ENCODE measurements at regions not wholly inside any gene's neighbourhood (a gene's known extent, or its start where the extent isn't known, plus 50 kb on each side); places are given as distances from the start of the nearest gene placed in this dataset.

DNA sequence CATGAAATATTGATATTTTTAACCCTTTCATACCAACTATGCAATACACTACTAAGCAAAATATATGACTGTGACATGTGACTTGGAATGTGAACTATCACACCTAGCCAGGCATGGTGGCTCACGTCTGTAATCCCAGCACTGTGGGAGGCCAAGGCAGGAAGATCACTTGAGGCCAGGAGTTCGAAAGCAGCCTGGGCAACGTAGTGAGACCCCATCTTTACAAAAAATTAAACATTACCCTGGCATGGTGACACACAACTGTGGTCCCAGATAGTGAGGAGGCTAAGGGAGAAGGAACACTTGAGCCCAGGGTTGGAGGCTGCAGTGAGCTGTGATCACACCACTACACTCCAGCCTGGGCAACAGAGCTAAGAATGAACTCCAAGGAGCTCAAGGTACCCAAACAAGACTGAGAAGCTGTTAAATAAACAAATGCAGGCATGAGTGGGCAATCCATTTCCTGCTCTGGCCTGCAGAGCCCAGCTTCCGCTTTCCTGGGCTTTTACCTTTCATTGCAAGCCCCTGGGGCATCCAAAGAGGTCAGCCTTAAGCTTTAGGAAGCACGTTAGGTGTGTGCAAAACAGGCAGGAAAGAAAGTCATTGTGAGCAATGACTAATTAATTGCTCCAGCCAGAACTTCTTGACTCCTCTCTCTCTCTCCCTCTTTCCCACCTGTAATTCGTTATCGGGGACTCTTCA lies 162.1 kb upstream of the FOXK1 start:
- ChIA-PET CTCF (ENCODE audit: low intra/inter-chr PET ratio, low total read pairs) (no interaction called here), POLR2A (no interaction called here)
- intact Hi-C loops (cut with micrococcal nuclease; ENCODE audit: unreplicated experiment) (no loop called here), in situ Hi-C loops (cut with HindIII; ENCODE audit: extremely low pct_ligation_motif_present, low pct_unique_long_range_greater_than_20kb) (no loop called here)
- H3K9ac ChIP-seq (ENCODE audit: insufficient read depth, low read depth, low read length) = no peak overlapping the region
- no peaks in the 10 kb centered on the region for H4K20me1 ChIP-seq (ENCODE audit: insufficient read depth, low read length)
- no peak overlapping the region for H3K4me3 ChIP-seq (replicated peaks in 1 of 3; ENCODE audit: insufficient read depth in 1 of 3, low read depth in 2 of 3, low read length in 3 of 3)
- no peaks in the 10 kb centered on the region for H3K9me3 ChIP-seq (ENCODE audit: low read length)
- H3K27me3 ChIP-seq (ENCODE audit: control insufficient read depth in 1 of 2, insufficient read depth in 2 of 2, low read length in 2 of 2) = peaks cover 0 to 3% of the 10 kb centered on the region in 2 experiments; a peak in 1 of 5 replicates
- H3K79me2 ChIP-seq (ENCODE audit: insufficient read depth, low read length) = no peaks in the 10 kb centered on the region
- H2AFZ ChIP-seq (ENCODE audit: low read length) = peak overlapping the region; percentile 27
- FAIRE-seq = no peak
- TF ChIP-seq ZNF12 (CRISPR knock-in tag; IDR thresholded peaks at IDR 0.05) (no peak), ZNF562 (CRISPR knock-in tag; IDR thresholded peaks at IDR 0.05; ENCODE audit: borderline replicate concordance) (no peak), ZNF30 (CRISPR knock-in tag; IDR thresholded peaks at IDR 0.05) (no peak), ZFP36L1 (CRISPR knock-in tag; IDR thresholded peaks at IDR 0.05) (no peak), ZNF296 (CRISPR knock-in tag; conservative IDR thresholded peaks at IDR 0.05) (no peak), ZNF292 (CRISPR knock-in tag; IDR thresholded peaks at IDR 0.05; ENCODE audit: borderline replicate concordance, low read depth) (no peak), TSC22D2 (CRISPR knock-in tag; IDR thresholded peaks at IDR 0.05; ENCODE audit: borderline replicate concordance) (no peak), EED (CRISPR knock-in tag; IDR thresholded peaks at IDR 0.05) (no peak), ZNF143 (CRISPR knock-in tag; IDR thresholded peaks at IDR 0.05) (no peak), AHR (CRISPR knock-in tag; IDR thresholded peaks at IDR 0.05) (no peak), CHD2 (IDR thresholded peaks at IDR 0.05; ENCODE audit: low read depth, low read length) (no peak), ZNF431 (CRISPR knock-in tag; IDR thresholded peaks at IDR 0.05; ENCODE audit: borderline replicate concordance, low read depth) (no peak), SMAD3 (CRISPR knock-in tag; IDR thresholded peaks at IDR 0.05) (no peak), FOSL2 (CRISPR knock-in tag; IDR thresholded peaks at IDR 0.05) (no peak), RNF2 (conservative IDR thresholded peaks at IDR 0.05; ENCODE audit: low read depth) (no peak), LCORL (IDR thresholded peaks at IDR 0.05) (no peak), LCORL (CRISPR knock-in tag; IDR thresholded peaks at IDR 0.05) (no peak)
- TF ChIP-seq, protein P1, sequence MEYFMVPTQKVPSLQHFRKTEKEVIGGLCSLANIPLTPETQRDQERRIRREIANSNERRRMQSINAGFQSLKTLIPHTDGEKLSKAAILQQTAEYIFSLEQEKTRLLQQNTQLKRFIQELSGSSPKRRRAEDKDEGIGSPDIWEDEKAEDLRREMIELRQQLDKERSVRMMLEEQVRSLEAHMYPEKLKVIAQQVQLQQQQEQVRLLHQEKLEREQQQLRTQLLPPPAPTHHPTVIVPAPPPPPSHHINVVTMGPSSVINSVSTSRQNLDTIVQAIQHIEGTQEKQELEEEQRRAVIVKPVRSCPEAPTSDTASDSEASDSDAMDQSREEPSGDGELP (IDR thresholded peaks at IDR 0.05; ENCODE audit: borderline replicate concordance, low read depth) = no peak
- TF ChIP-seq, protein P2, sequence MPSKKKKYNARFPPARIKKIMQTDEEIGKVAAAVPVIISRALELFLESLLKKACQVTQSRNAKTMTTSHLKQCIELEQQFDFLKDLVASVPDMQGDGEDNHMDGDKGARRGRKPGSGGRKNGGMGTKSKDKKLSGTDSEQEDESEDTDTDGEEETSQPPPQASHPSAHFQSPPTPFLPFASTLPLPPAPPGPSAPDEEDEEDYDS (CRISPR knock-in tag; IDR thresholded peaks at IDR 0.05) = no peak
- TF ChIP-seq, protein P3, sequence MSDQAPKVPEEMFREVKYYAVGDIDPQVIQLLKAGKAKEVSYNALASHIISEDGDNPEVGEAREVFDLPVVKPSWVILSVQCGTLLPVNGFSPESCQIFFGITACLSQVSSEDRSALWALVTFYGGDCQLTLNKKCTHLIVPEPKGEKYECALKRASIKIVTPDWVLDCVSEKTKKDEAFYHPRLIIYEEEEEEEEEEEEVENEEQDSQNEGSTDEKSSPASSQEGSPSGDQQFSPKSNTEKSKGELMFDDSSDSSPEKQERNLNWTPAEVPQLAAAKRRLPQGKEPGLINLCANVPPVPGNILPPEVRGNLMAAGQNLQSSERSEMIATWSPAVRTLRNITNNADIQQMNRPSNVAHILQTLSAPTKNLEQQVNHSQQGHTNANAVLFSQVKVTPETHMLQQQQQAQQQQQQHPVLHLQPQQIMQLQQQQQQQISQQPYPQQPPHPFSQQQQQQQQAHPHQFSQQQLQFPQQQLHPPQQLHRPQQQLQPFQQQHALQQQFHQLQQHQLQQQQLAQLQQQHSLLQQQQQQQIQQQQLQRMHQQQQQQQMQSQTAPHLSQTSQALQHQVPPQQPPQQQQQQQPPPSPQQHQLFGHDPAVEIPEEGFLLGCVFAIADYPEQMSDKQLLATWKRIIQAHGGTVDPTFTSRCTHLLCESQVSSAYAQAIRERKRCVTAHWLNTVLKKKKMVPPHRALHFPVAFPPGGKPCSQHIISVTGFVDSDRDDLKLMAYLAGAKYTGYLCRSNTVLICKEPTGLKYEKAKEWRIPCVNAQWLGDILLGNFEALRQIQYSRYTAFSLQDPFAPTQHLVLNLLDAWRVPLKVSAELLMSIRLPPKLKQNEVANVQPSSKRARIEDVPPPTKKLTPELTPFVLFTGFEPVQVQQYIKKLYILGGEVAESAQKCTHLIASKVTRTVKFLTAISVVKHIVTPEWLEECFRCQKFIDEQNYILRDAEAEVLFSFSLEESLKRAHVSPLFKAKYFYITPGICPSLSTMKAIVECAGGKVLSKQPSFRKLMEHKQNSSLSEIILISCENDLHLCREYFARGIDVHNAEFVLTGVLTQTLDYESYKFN (CRISPR knock-in tag; conservative IDR thresholded peaks at IDR 0.05) = no peak
- no peaks in the 10 kb centered on the region for H3K36me3 ChIP-seq (replicated peaks in 1 of 2; ENCODE audit: control insufficient read depth in 1 of 2, insufficient read depth in 2 of 2, low read length in 2 of 2)
- BruUV-seq (replicated peaks) = no TSS peak
- no peak for DNase-seq (ENCODE audit: low spot score)
- no peak for ATAC-seq
- H3K27ac ChIP-seq (ENCODE audit: extremely low read length, insufficient read depth, low read length) = no peak overlapping the region
- H3K4me2 ChIP-seq (ENCODE audit: low read depth, low read length) = no peak overlapping the region
- H3K4me1 ChIP-seq (ENCODE audit: insufficient read depth, low read length) = no peaks in the 10 kb centered on the region
- whole genome bisulfite sequencing (ENCODE audit: low lambda C conversion rate) = 7% methylated on average over 7 of the region's 7 CpGs

Data from HepG2 (cell line).